H9 (cell line): ENCODE measurements at regions not wholly inside any gene's neighbourhood (a gene's known extent, or its start where the extent isn't known, plus 50 kb on each side); places are given as distances from the start of the nearest gene placed in this dataset.

Experiments used
- DNase-seq: peaks from one replicate; pipeline ENCODE4 v3.0.0-alpha.2; 2017
- H2AFZ ChIP-seq: one replicate; pipeline ENCODE4 v1.6.1; 2013; ENCODE audit warnings: mild to moderate bottlenecking, low read length, control low read depth, moderate library complexity
- H2AK5ac ChIP-seq: 2 replicates; pipeline ENCODE4 v1.6.1; 2013; ENCODE audit warnings: low read length, control low read depth, mixed read lengths; ENCODE audit not compliant: insufficient read length
- H2BK120ac ChIP-seq: one replicate; pipeline ENCODE4 v1.6.1; 2013; ENCODE audit warnings: low read depth, mild to moderate bottlenecking, low read length, control low read depth, inconsistent platforms; ENCODE audit not compliant: poor library complexity, severe bottlenecking
- H2BK12ac ChIP-seq: 2 replicates; pipeline ENCODE4 v1.6.1; 2013; ENCODE audit warnings: low read length, control low read depth, mixed read lengths, low read depth; ENCODE audit not compliant: insufficient read length
- H2BK15ac ChIP-seq: 2 replicates; pipeline ENCODE4 v1.6.1; 2013; ENCODE audit warnings: low read depth, low read length, control low read depth
- H2BK20ac ChIP-seq: one replicate; pipeline ENCODE4 v1.6.1; 2013; ENCODE audit warnings: low read depth, mild to moderate bottlenecking, low read length, control low read depth, inconsistent platforms; ENCODE audit not compliant: poor library complexity, severe bottlenecking
- H2BK5ac ChIP-seq: 2 replicates; pipeline ENCODE4 v1.6.1; 2013; ENCODE audit warnings: low read length, control low read depth, mixed read lengths; ENCODE audit not compliant: insufficient read length
- H3K14ac ChIP-seq: 2 replicates; pipeline ENCODE4 v1.6.1; 2013; ENCODE audit warnings: low read length, control low read depth; ENCODE audit not compliant: insufficient read depth
- H3K18ac ChIP-seq: 2 replicates; pipeline ENCODE4 v1.6.1; 2013; ENCODE audit warnings: low read depth, mild to moderate bottlenecking, mixed read lengths, low read length, control low read depth; ENCODE audit not compliant: insufficient read length
- H3K23ac ChIP-seq: 2 replicates; pipeline ENCODE4 v1.6.1; 2013; ENCODE audit warnings: low read length, control low read depth, mixed read lengths, low read depth; ENCODE audit not compliant: insufficient read length
- H3K23me2 ChIP-seq: 2 replicates; pipeline ENCODE4 v1.6.1; 2013; ENCODE audit warnings: low read depth, mild to moderate bottlenecking, mixed read lengths, low read length, control low read depth; ENCODE audit not compliant: insufficient read length, poor library complexity, severe bottlenecking
- H3K27ac ChIP-seq: 2 replicates; pipeline ENCODE4 v1.5.1; 2013; ENCODE audit warnings: low read length, control low read depth, mixed read lengths, low read depth; ENCODE audit not compliant: insufficient read length
- H3K27me3 ChIP-seq: 2 replicates; pipeline ENCODE4 v1.6.1; 2013; ENCODE audit warnings: low read length, control low read depth, inconsistent platforms; ENCODE audit not compliant: insufficient read depth
- H3K4ac ChIP-seq: 2 replicates; pipeline ENCODE4 v1.6.1; 2013; ENCODE audit warnings: low read depth, mild to moderate bottlenecking, control low read depth, inconsistent platforms, low read length, moderate library complexity
- H3K4me1 ChIP-seq: 2 replicates; pipeline ENCODE4 v1.6.1; 2013; ENCODE audit warnings: low read length, control low read depth, inconsistent platforms; ENCODE audit not compliant: insufficient read depth
- H3K4me2 ChIP-seq: 2 replicates; pipeline ENCODE4 v1.6.1; 2013; ENCODE audit warnings: low read length, control low read depth, mixed read lengths; ENCODE audit not compliant: insufficient read length, insufficient read depth
- H3K56ac ChIP-seq: 2 replicates; pipeline ENCODE4 v1.6.1; 2013; ENCODE audit warnings: low read depth, mild to moderate bottlenecking, mixed read lengths, low read length, control low read depth; ENCODE audit not compliant: insufficient read length
- H3K79me1 ChIP-seq: 2 replicates; pipeline ENCODE4 v1.6.1; 2013; ENCODE audit warnings: low read depth, mild to moderate bottlenecking, moderate library complexity, low read length, control low read depth, inconsistent platforms; ENCODE audit not compliant: insufficient read depth, poor library complexity, severe bottlenecking
- H3K79me2 ChIP-seq: 2 replicates; pipeline ENCODE4 v1.6.1; 2013; ENCODE audit warnings: low read length, control low read depth, inconsistent platforms; ENCODE audit not compliant: insufficient read depth
- H3K9ac ChIP-seq: 2 replicates; pipeline ENCODE4 v1.6.1; 2013; ENCODE audit warnings: low read length, control low read depth, mixed read lengths; ENCODE audit not compliant: insufficient read length; ENCODE audit errors: extremely low read depth
- H3K9me3 ChIP-seq: one replicate; pipeline ENCODE4 v1.6.1; 2013; ENCODE audit warnings: low read depth, low read length, inconsistent platforms; ENCODE audit not compliant: control insufficient read depth
- H3T11ph ChIP-seq: one replicate; pipeline ENCODE4 v1.6.1; 2013; ENCODE audit warnings: mild to moderate bottlenecking, low read length, control low read depth, inconsistent platforms
- H4K20me1 ChIP-seq: one replicate; pipeline ENCODE4 v1.6.1; 2013; ENCODE audit not compliant: control insufficient read depth, insufficient read length, insufficient read depth
- H4K5ac ChIP-seq: 2 replicates; pipeline ENCODE4 v1.6.1; 2013; ENCODE audit warnings: low read depth, mild to moderate bottlenecking, mixed read lengths, low read length, control low read depth; ENCODE audit not compliant: insufficient read length
- H4K8ac ChIP-seq: replicated peaks from 2 replicates; pipeline ENCODE4 v1.6.1; 2013; ENCODE audit warnings: low read length, control low read depth, mixed read lengths, low read depth; ENCODE audit not compliant: insufficient read length
- H4K91ac ChIP-seq: 2 replicates; pipeline ENCODE4 v1.6.1; 2013; ENCODE audit warnings: low read depth, mild to moderate bottlenecking, moderate library complexity, mixed read lengths, low read length, control low read depth; ENCODE audit not compliant: insufficient read length
- H3K27ac Mint-ChIP-seq, 3 experiments: 2 replicates in 2 of 3; 3 replicates in 1 of 3; pipeline ENCODE4 v1.8.0; 2020 to 2021; ENCODE audit warnings: mixed read lengths in 3 of 3, mild to moderate bottlenecking in 1 of 3, moderate library complexity in 1 of 3
- H3K27me3 Mint-ChIP-seq: 2 replicates; pipeline ENCODE4 v1.8.0; 2021; ENCODE audit warnings: low read depth, mild to moderate bottlenecking, moderate library complexity, mixed read lengths
- H3K36me3 Mint-ChIP-seq, 3 experiments: 2 replicates in 2 of 3; 3 replicates in 1 of 3; pipeline ENCODE4 v1.8.0; 2020 to 2021; ENCODE audit warnings: low read depth in 3 of 3, mixed read lengths in 3 of 3; ENCODE audit not compliant: insufficient read depth in 1 of 3
- H3K4me1 Mint-ChIP-seq, 2 experiments: 2 replicates each; pipeline ENCODE4 v1.8.0; 2020; ENCODE audit warnings: mixed read lengths in 2 of 2
- H3K4me3 Mint-ChIP-seq, 2 experiments: 2 replicates in 1 of 2; 3 replicates in 1 of 2; pipeline ENCODE4 v1.8.0; 2020 to 2021; ENCODE audit warnings: mild to moderate bottlenecking in 2 of 2, mixed read lengths in 2 of 2, moderate library complexity in 1 of 2
- H3K9me3 Mint-ChIP-seq, 2 experiments: 2 replicates in 1 of 2; 3 replicates in 1 of 2; pipeline ENCODE4 v1.8.0; 2020; ENCODE audit warnings: mild to moderate bottlenecking in 2 of 2, mixed read lengths in 2 of 2, moderate library complexity in 1 of 2
- WGBS: extraction: QIAGEN DNeasy Blood & Tissue Kit; methylation state at CpG from one replicate; pipeline ENCODE4 v1.1.7; 2013; ENCODE audit warnings: missing lambda C conversion rate, low lambda C conversion rate, mixed read lengths; ENCODE audit not compliant: insufficient read length; ENCODE audit errors: extremely low coverage; 5-methylcytosine and 5-hydroxymethylcytosine counted together
- TF ChIP-seq, protein P1 (sequence below): fragments of 200-600 bp; sonication (generic); conservative IDR thresholded peaks from 3 replicates; pipeline ENCODE4 v1.8.0; 2021; ENCODE audit warnings: antibody characterized with exemption, mild to moderate bottlenecking

- H2BK15ac ChIP-seq, result no peak overlapping the region
- H3K9me3 Mint-ChIP-seq, result peaks cover 7 to 8% of the 10 kb centered on the region in 2 experiments; a peak in 3 of 5 replicates
Observed at GRCh38 chr5:152568016-152568415, 162.9 kb upstream of the NMUR2 start.

More at GRCh38 chr5:152568016-152568415, 162.9 kb upstream of the NMUR2 start:
- Mint-ChIP-seq H3K27ac (no peak overlapping the region; a peak in 1 of 7 replicates), H3K36me3 (peaks cover under 1 to 7% (median 2%) of the 10 kb centered on the region in 3 experiments; a peak in 3 of 7 replicates), H3K4me3 (no peak overlapping the region), H3K4me1 (peaks cover 10 to 16% of the 10 kb centered on the region in 2 experiments), H3K27me3 (no peaks in the 10 kb centered on the region)
- no peak overlapping the region for H2BK120ac ChIP-seq
- H2AK5ac ChIP-seq, result no peak overlapping the region
- no peak overlapping the region for H4K91ac ChIP-seq
- no peak overlapping the region for H4K5ac ChIP-seq
- H3K56ac ChIP-seq, result no peak overlapping the region
- no peaks in the 10 kb centered on the region for H3K23me2 ChIP-seq
- H3K14ac ChIP-seq, result no peak overlapping the region
- H4K20me1 ChIP-seq, result no peaks in the 10 kb centered on the region
- no peak overlapping the region for H3K4me2 ChIP-seq
- no peaks in the 10 kb centered on the region for H3K4me1 ChIP-seq
- no peak overlapping the region for H2BK5ac ChIP-seq
- WGBS, result no CpG with 5 or more reads among the region's 2 CpGs
- TF ChIP-seq, protein P1, sequence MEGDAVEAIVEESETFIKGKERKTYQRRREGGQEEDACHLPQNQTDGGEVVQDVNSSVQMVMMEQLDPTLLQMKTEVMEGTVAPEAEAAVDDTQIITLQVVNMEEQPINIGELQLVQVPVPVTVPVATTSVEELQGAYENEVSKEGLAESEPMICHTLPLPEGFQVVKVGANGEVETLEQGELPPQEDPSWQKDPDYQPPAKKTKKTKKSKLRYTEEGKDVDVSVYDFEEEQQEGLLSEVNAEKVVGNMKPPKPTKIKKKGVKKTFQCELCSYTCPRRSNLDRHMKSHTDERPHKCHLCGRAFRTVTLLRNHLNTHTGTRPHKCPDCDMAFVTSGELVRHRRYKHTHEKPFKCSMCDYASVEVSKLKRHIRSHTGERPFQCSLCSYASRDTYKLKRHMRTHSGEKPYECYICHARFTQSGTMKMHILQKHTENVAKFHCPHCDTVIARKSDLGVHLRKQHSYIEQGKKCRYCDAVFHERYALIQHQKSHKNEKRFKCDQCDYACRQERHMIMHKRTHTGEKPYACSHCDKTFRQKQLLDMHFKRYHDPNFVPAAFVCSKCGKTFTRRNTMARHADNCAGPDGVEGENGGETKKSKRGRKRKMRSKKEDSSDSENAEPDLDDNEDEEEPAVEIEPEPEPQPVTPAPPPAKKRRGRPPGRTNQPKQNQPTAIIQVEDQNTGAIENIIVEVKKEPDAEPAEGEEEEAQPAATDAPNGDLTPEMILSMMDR, result no peak
- H3K79me2 ChIP-seq, result no peaks in the 10 kb centered on the region
- H2BK20ac ChIP-seq, result no peak overlapping the region
- no peak overlapping the region for H2BK12ac ChIP-seq
- H3K23ac ChIP-seq, result no peak overlapping the region
- no peak overlapping the region for H3T11ph ChIP-seq
- H3K9ac ChIP-seq, result no peak overlapping the region
- no peaks in the 10 kb centered on the region for H3K9me3 ChIP-seq
- H3K79me1 ChIP-seq, result no peaks in the 10 kb centered on the region
- no peak overlapping the region for H3K18ac ChIP-seq
- no peak overlapping the region for H3K4ac ChIP-seq
- no peaks in the 10 kb centered on the region for H3K27me3 ChIP-seq
- DNase-seq, result no peak
- H4K8ac ChIP-seq, result no peak overlapping the region
- no peak overlapping the region for H3K27ac ChIP-seq
- no peak overlapping the region for H2AFZ ChIP-seq
